ENCODE measurements at regions not wholly inside any gene's neighbourhood (a gene's known extent, or its start where the extent isn't known, plus 50 kb on each side); places are given as distances from the start of the nearest gene placed in this dataset.

DNA sequence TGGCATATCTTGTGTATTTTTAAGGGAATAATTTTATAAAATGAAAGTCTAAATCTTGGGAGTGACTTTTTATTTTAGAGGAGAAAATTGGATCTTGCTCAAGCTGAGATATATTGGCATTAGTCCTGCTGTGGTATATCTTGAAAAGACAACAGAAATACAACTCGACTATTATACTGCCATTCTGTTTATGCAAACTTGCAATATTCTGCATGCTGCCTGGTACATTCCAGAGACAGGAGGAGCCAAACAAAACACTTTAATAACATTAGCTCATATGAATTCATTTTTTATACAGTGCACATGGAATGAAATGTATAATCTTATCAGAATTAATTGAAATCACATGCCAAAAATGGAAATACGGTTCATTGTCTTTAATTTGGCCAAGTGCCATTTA lies 176.0 kb upstream of the NRIP1 start:
- no peak overlapping the region for H2AFZ ChIP-seq (ENCODE audit: low read length)
- POLR2A ChIA-PET, result no interaction called here

DNA sequence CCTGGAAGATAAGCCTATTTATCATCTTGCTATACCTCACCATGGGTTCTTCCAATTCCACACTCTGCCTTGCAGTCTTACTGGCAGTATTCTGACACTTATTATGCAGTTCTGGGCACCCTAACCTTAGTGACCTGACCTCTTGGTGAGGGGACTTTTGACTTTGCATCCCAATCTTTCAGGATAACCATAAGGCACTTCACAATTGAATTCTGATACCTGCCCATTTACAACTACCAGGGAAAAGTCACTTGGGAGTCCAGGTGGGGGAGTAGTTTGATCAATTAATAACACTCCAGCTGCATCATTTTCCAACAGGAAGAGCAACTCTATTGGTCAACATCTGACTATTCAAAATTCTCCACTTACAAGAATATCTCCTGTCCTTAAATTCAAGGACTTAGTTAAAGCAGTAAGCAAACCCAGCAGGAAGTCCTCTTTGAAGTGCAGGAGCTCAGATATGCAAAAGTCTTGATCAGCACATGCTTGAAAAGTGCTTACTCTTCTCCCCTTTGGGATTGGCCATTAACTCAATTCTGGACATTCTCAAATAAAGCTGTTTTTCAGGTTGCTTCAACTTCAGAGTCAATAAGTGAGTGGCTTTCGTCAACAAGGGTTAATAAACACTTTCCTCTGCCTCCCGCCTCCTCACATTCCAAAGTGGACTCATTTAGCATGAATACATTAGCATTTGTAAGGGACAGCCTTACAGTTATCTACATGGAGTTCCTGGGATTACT lies 177.4 kb upstream of the NRIP1 start:
- peak; percentile 46; the same call in 1 of the 2 replicates for TF ChIP-seq STAG1 (CRISPR knock-in tag; IDR thresholded peaks at IDR 0.05)
- TF ChIP-seq, protein P1, sequence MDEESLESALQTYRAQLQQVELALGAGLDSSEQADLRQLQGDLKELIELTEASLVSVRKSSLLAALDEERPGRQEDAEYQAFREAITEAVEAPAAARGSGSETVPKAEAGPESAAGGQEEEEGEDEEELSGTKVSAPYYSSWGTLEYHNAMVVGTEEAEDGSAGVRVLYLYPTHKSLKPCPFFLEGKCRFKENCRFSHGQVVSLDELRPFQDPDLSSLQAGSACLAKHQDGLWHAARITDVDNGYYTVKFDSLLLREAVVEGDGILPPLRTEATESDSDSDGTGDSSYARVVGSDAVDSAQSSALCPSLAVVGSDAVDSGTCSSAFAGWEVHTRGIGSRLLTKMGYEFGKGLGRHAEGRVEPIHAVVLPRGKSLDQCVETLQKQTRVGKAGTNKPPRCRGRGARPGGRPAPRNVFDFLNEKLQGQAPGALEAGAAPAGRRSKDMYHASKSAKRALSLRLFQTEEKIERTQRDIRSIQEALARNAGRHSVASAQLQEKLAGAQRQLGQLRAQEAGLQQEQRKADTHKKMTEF (CRISPR knock-in tag; IDR thresholded peaks at IDR 0.05), result no peak
- TF ChIP-seq ZNF652 (CRISPR knock-in tag; IDR thresholded peaks at IDR 0.05; ENCODE audit: borderline replicate concordance, low read depth), result peak; percentile 19; the same call in 1 of the 2 replicates
- no peak for TF ChIP-seq CAMTA2 (CRISPR knock-in tag; IDR thresholded peaks at IDR 0.05; ENCODE audit: borderline replicate concordance)
- H3K4me1 ChIP-seq (ENCODE audit: insufficient read depth, low read length), result peaks cover 10% of the 10 kb centered on the region
- DNase-seq (ENCODE audit: low spot score) (no peak), ATAC-seq (no peak), FAIRE-seq (no peak)
- no TSS peak for BruUV-seq (replicated peaks)
- H3K36me3 ChIP-seq (replicated peaks in 1 of 2; ENCODE audit: control insufficient read depth in 1 of 2, insufficient read depth in 2 of 2, low read length in 2 of 2), result no peaks in the 10 kb centered on the region
- H3K27ac ChIP-seq (ENCODE audit: extremely low read length, insufficient read depth, low read length), result no peak overlapping the region
- H2AFZ ChIP-seq (ENCODE audit: low read length), result peak overlapping the region; percentile 50
- H3K27me3 ChIP-seq (ENCODE audit: control insufficient read depth in 1 of 2, insufficient read depth in 2 of 2, low read length in 2 of 2), result peaks cover 0 to 1% of the 10 kb centered on the region in 2 experiments; a peak in 1 of 5 replicates
- intact Hi-C loops (cut with micrococcal nuclease; ENCODE audit: unreplicated experiment), result no loop called here
- H3K79me2 ChIP-seq (ENCODE audit: insufficient read depth, low read length), result no peaks in the 10 kb centered on the region
- H3K4me2 ChIP-seq (ENCODE audit: low read depth, low read length), result no peak overlapping the region
- no peak overlapping the region for H3K9ac ChIP-seq (ENCODE audit: insufficient read depth, low read depth, low read length)
- in situ Hi-C loops (cut with HindIII; ENCODE audit: extremely low pct_ligation_motif_present, low pct_unique_long_range_greater_than_20kb), result no loop called here
- ChIA-PET POLR2A (no interaction called here), CTCF (ENCODE audit: low intra/inter-chr PET ratio, low total read pairs) (no interaction called here)
- H4K20me1 ChIP-seq (ENCODE audit: insufficient read depth, low read length), result no peaks in the 10 kb centered on the region
- 73% methylated on average over 2 of the region's 2 CpGs for WGBS (ENCODE audit: low lambda C conversion rate)
- H3K4me3 ChIP-seq (replicated peaks in 1 of 3; ENCODE audit: insufficient read depth in 1 of 3, low read depth in 2 of 3, low read length in 3 of 3), result no peak overlapping the region
- H3K9me3 ChIP-seq (ENCODE audit: low read length), result no peaks in the 10 kb centered on the region

More for the DNA sequence above, 176.0 kb upstream of the NRIP1 start:
- FAIRE-seq, result no peak
- H3K9ac ChIP-seq (ENCODE audit: insufficient read depth, low read depth, low read length), result no peak overlapping the region
- no peak overlapping the region for H3K27ac ChIP-seq (ENCODE audit: extremely low read length, insufficient read depth, low read length)
- no peak for ATAC-seq
- peaks cover 10% of the 10 kb centered on the region for H3K4me1 ChIP-seq (ENCODE audit: insufficient read depth, low read length)
- in situ Hi-C loops (cut with HindIII; ENCODE audit: extremely low pct_ligation_motif_present, low pct_unique_long_range_greater_than_20kb) (no loop called here), intact Hi-C loops (cut with micrococcal nuclease; ENCODE audit: unreplicated experiment) (no loop called here)
- no peak overlapping the region for H3K4me3 ChIP-seq (replicated peaks in 1 of 3; ENCODE audit: insufficient read depth in 1 of 3, low read depth in 2 of 3, low read length in 3 of 3)
- DNase-seq (ENCODE audit: low spot score), result no peak
- no peaks in the 10 kb centered on the region for H3K79me2 ChIP-seq (ENCODE audit: insufficient read depth, low read length)
- TF ChIP-seq MAFK (conservative IDR thresholded peaks at IDR 0.05 in 1 of 2, IDR thresholded peaks at IDR 0.05 in 1 of 2; ENCODE audit: low read length in 2 of 2), result peak in 1 of 2 experiments; percentile 30; a peak in 1 of 4 replicates
- TF ChIP-seq ZNF446 (CRISPR knock-in tag; IDR thresholded peaks at IDR 0.05), result no peak
- TF ChIP-seq ZNF563 (CRISPR knock-in tag; IDR thresholded peaks at IDR 0.05), result no peak
- BruUV-seq (replicated peaks), result no TSS peak
- peaks cover 0 to 1% of the 10 kb centered on the region in 2 experiments; a peak in 1 of 5 replicates for H3K27me3 ChIP-seq (ENCODE audit: control insufficient read depth in 1 of 2, insufficient read depth in 2 of 2, low read length in 2 of 2)
- H3K9me3 ChIP-seq (ENCODE audit: low read length), result no peaks in the 10 kb centered on the region
- CTCF ChIA-PET (ENCODE audit: low intra/inter-chr PET ratio, low total read pairs), result no interaction called here
- H4K20me1 ChIP-seq (ENCODE audit: insufficient read depth, low read length), result no peaks in the 10 kb centered on the region
- no peak overlapping the region for H3K4me2 ChIP-seq (ENCODE audit: low read depth, low read length)
- no peaks in the 10 kb centered on the region for H3K36me3 ChIP-seq (replicated peaks in 1 of 2; ENCODE audit: control insufficient read depth in 1 of 2, insufficient read depth in 2 of 2, low read length in 2 of 2)
- 69% methylated on average over 2 of the region's 2 CpGs for WGBS (ENCODE audit: low lambda C conversion rate)
